HG03342 (cell line): ENCODE measurements at regions not wholly inside any gene's neighbourhood (a gene's known extent, or its start where the extent isn't known, plus 50 kb on each side); places are given as distances from the start of the nearest gene placed in this dataset.

Experiments
- ATAC-seq: cut with Tn5 transposase; IDR thresholded peaks from one replicate; pipeline ENCODE4 v1.9.1; 2021; ENCODE audit warnings: mild to moderate bottlenecking, moderate library complexity; ENCODE audit not compliant: unreplicated experiment

GRCh38 chr2:164439885-164440284 is 181.4 kb downstream of the GRB14 start:
- ATAC-seq, result no peak

DNA sequence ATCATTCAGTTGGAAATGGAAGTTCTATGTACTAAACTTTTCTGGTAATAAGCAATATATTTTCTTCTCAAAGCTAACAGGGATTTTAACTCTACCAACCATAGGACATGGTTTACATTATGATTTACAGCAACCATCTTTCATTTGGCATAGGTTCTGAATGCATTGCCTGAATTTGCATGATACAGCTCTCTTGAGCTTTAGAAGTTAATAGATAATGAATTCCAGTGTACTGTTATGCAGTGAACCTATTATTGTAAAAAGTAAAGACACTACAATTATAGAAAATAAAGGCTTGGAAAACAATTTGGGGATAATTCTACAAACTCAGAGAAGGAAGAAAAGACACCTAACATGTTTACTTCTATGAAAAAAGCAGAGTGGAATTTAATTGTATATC is 182.0 kb downstream of the GRB14 start:
- no peak for ATAC-seq

GRCh38 chr2:164438490-164439205 is 182.6 kb downstream of the GRB14 start:
- no peak for ATAC-seq

GRCh38 chr2:164436131-164436530 is 185.2 kb downstream of the GRB14 start:
- no peak for ATAC-seq

DNA sequence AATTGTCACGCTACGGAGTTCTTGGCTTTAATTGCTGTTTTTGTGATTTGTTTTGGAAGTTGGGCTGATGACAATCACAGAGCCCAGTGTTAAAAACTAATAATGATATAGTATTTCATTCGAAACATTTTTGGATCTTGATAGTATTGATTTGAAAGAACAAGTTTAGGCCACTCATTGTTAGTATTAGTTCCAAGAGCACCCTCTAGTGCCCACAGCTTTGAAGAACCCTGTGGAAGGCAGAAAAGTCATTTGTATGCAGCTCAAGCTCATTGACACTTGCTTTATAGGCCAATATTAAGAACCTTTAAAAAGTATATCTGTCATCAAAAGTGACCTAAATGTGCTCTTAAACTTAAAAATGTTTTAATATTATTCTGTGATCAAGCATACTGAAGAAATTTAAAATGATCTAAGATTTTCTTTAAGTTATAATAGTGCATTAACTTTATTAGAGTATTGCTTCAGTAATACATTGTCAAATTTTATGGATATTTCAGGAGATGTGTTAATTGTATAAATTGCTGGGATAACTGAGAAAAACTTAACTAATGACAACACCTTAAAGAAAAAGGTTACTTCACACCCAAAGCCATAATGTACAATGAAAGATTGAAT is 191.0 kb downstream of the GRB14 start:
- ATAC-seq, result peak; percentile 77

DNA sequence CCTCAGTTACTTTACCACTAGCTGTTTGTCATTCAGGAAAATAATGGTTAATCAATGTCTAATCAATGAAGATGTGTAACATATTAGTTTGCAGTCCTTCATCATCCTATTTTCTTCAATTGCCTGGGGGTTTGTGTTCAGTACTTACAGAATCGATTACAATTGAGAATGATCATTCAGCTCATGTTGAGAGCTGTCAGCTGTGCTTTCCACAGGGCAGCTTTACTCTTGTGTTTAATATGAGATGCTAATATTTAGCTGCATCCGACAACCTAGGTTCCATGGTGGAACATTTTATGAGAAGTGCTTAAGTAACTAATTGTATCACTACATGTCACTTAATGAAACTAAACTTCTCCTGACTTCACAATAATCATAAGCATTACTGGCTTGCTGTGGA is 191.9 kb downstream of the GRB14 start:
- no peak for ATAC-seq

DNA sequence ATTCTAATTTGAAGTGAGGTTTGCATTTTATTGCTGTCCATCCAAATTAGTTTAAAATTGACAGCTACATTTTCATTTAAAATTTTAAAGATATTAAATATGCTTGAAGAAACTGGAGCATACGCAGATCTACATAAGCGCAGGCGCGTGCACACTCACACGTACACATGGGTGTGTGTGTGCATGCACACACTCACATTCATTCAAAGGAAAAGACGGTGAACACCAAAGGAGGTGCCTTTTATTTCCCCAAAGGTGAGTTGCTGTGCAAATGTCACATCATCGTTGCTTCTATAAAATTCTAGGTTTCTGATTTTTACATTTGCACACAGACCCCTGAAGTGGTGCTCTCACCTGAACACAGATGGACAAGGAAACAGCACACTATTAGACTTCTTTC is 194.2 kb downstream of the GRB14 start:
- no peak for ATAC-seq

GRCh38 chr2:164420787-164421186 is 200.5 kb downstream of the GRB14 start:
- no peak for ATAC-seq

- no peak for ATAC-seq
These were observed 208.5 kb downstream of the GRB14 start for GRCh38 chr2:164412831-164413230.

- no peak for ATAC-seq
These were observed 231.9 kb downstream of the GRB14 start for GRCh38 chr2:164389411-164389810.

DNA sequence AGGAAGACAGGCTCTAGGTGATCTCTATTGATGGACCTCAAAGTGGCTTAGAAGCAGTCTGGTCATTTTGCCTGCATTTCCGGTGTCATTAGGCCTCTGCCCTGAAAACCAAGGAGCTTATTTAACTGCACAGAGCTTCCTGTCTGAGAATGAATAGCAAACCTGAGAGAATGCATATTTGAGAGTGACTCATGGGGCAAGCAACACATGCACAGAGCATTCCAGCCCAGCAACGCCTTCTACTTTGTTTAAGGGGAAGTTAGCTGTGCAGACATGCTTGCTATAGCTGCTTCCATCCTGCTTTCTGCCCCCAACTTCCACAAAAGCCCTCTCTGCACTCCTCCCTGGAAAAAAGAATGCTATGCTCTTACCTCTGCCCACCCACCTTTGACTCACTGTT is 232.8 kb downstream of the GRB14 start:
- ATAC-seq, result peak; percentile 73

GRCh38 chr2:164386231-164386630 is 235.1 kb downstream of the GRB14 start:
- ATAC-seq, result no peak

DNA sequence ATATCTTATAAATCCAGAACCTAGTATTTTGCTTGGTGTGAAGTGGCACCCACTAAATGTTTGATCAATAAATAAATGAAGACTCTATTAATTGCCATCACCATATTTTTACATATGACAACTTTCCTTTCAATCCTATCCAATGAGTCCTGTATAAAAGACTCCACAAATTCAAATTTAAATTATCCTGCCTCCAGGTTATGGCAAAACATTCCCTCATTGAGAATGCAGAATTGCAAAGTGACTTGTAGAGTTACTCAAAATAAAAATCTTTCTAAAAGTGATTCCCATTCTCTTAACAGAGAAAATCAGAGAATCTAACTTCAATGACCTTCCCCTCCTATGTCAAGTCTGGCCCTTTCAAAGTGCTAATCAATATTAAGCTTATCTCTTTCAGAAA is 236.8 kb downstream of the GRB14 start:
- ATAC-seq, result no peak

DNA sequence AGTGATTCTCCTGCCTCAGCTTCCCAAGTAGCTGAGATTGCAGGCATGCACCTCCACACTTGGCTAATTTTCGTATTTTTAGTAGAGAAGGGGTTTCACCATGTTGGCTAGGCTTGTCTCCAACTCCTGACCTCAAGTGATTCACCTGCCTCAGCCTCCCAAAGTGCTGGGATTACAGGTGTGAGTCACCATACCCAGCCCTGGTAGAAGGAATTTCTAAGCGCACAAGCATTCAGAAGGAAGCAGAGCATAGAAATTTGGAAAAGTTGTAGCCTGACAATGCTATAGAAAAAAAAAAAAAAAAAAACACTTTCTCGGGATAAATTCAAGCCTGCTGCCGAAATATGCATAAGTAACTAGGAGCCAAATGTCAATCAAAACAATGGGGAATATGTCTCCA is 249.4 kb downstream of the GRB14 start:
- no peak for ATAC-seq

GRCh38 chr2:164369366-164369765 is 251.9 kb downstream of the GRB14 start:
- ATAC-seq, result no peak

DNA sequence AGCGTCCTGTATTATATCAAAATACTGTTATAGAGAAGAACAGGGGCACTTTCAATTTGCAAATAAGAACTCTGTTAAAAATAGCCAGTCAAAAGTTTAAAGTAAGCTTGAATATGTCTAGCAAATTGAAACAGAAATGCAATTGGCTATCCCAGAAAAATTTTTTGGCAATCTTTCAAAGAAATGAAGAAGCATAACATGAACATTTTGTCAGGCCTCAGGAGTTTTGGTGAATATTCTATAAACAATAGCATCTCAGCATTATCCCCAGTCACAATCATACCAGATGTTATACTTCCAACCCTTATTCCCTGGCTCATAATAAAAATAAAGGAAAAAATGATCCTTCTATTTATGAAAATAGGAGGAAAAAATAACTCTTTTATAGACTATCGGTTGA is 252.4 kb downstream of the GRB14 start:
- no peak for ATAC-seq

DNA sequence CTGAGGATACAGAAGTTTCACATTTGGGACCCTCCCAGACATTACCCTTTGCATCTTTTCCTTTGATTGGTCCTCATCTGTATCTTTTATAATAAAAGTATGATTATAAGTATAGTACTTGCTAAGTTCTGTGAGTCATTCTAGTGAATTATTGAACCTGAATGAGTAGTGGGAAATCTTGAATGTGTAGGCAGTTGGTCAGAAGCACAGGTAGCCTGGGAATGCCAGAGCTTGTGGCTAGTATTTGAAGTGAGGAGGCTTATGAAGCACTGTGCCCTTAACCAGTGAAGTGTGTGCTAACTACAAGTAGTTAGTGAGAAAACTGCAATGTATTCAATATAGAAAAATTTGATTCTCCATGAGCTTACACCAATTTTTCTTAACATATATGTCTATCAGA is 257.6 kb downstream of the GRB14 start:
- no peak for ATAC-seq

DNA sequence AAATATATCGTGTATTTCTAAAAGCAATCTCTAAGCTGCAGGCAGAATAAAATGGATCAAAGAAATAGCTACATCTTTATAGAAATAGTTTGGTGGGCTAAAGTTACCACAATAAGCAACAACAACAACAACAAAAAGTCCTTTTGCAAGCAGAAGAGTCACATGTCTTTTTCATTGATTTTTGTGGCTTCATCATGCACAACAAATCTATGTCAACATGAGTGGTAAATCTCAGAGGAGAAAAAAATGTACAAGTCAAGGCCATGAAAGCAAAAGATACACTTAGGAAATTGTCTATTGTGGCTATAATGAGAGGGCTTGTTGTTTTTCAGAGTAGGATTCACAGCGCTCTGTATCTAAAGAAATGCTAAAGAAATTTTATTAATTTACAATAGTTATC is 269.7 kb downstream of the GRB14 start:
- ATAC-seq, result no peak

DNA sequence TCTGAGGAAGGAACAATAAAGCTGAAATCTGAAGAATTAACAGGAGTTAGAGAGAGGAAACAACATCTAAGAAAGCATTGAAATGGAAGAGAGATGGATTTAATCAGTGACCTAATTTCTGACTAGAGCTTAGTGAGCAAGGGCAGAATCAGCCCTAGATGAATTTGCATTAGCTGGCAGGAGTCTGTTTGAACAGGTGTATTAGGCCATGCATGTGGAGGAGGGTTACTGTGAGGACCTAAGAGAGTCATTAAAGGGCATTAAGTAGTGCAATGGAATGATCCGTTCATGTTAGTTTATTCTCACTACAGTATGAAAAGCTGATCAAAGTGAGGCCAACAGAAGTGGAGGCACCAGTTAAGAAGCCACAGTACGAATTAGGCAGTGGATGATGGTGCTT is 285.3 kb downstream of the GRB14 start:
- no peak for ATAC-seq

DNA sequence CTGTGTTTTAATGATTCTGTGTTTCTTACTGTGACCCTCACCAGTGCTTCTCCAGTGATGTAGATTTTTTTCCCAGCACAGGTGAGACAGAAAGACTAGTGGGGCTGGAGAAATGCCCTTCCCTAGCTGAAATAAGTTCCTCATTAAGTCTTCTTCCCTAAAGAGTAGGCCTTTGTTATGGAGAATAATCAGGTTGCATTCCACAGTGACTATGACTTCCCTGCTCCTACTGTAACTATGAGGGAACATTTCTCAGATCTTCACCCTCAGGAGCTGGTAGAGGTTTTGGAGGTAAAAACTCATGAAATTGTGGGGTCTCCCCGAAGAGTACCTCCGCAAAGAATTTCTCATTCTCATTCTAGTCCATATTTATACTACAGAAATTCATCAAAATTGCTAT is 286.2 kb downstream of the GRB14 start:
- ATAC-seq, result no peak

- no peak for ATAC-seq
These were observed 293.0 kb downstream of the GRB14 start for GRCh38 chr2:164328310-164328709.

DNA sequence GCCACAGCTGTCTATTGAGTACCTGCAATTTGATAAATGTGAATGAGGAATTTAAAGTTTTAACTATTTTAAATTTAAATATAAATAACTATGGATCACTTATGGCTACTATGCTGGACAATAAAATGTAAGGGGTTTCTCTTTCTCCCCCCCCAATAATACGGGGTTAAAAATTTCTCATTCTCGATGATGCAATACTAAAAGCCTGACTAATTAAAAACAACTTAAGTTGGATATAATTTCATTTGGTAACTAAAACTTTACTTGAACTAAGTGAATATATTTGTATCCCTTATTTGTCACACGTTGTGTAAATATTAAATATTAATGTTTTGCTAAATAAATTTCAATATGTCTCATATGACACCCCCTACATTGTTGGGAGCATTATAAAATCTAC is 297.3 kb downstream of the GRB14 start:
- ATAC-seq, result no peak

DNA sequence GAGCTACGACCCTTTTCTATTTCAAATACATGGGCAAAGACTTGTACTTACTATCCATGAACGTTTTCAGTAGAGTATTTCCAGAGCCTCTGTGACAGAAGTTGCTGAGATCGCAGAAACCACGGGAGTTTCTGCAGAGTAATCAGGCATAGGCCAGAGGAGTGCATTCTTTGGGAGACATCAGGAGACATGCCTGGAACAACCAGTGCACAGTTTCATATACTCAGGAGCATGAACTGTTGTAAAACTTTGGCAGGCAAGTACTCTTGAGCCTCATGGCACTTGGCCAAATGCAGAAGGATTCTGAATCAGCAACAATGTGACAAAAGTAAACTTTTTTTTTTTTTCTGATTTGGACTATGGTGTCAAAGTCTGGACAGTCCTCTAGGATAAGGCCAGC is 307.1 kb downstream of the GRB14 start:
- no peak for ATAC-seq
